ENCODE measurements at regions not wholly inside any gene's neighbourhood (a gene's known extent, or its start where the extent isn't known, plus 50 kb on each side); places are given as distances from the start of the nearest gene placed in this dataset.

DNA sequence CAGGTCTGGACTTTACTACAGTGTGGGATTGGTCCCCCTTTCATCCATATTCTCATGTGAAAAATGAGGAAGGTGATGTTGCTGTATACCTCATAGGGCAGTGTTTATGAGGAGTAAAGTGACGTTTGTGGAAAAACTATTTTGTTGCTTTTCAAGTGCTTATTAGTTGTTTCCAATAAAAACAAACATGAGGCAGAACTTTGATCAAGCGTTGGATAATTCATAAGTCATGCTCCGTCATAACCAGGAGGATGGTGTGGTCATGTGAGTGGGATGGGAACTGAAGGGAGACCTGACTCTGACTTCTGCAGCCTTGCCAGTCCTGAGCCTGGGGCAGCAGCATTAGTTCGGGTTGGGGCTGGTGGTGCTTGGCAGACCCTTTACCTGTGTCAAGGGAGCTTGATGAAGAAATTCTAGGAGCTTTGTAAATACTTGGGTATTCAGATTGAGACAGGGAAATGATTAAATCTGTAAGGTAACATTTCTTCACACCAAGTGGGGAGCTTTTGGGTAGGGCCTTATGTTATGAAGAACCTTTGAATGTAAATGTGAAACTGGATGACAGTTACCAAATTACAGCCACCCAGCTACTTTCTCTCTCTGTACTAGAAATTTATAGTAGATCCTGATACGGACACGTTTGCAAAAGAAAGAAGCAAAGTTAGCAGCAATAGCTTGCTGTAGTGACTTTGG lies 462.4 kb upstream of the RGS6 start:
- H3K9me2 ChIP-seq (ENCODE audit: insufficient read depth, low read length) = no peaks in the 10 kb centered on the region
- no peaks in the 10 kb centered on the region for H4K20me1 ChIP-seq (ENCODE audit: insufficient read depth)
- no peaks in the 10 kb centered on the region for H3K27me3 ChIP-seq (ENCODE audit: insufficient read depth, low read depth, low read length)
- no peak overlapping the region for H2AFZ ChIP-seq (ENCODE audit: low read depth, low read length)
- no peaks in the 10 kb centered on the region for H3K79me2 ChIP-seq (replicated peaks; ENCODE audit: insufficient read depth, low read length)
- TF ChIP-seq TAF1 (IDR thresholded peaks at IDR 0.05; ENCODE audit: low read depth) = no peak
- TF ChIP-seq, protein P1, sequence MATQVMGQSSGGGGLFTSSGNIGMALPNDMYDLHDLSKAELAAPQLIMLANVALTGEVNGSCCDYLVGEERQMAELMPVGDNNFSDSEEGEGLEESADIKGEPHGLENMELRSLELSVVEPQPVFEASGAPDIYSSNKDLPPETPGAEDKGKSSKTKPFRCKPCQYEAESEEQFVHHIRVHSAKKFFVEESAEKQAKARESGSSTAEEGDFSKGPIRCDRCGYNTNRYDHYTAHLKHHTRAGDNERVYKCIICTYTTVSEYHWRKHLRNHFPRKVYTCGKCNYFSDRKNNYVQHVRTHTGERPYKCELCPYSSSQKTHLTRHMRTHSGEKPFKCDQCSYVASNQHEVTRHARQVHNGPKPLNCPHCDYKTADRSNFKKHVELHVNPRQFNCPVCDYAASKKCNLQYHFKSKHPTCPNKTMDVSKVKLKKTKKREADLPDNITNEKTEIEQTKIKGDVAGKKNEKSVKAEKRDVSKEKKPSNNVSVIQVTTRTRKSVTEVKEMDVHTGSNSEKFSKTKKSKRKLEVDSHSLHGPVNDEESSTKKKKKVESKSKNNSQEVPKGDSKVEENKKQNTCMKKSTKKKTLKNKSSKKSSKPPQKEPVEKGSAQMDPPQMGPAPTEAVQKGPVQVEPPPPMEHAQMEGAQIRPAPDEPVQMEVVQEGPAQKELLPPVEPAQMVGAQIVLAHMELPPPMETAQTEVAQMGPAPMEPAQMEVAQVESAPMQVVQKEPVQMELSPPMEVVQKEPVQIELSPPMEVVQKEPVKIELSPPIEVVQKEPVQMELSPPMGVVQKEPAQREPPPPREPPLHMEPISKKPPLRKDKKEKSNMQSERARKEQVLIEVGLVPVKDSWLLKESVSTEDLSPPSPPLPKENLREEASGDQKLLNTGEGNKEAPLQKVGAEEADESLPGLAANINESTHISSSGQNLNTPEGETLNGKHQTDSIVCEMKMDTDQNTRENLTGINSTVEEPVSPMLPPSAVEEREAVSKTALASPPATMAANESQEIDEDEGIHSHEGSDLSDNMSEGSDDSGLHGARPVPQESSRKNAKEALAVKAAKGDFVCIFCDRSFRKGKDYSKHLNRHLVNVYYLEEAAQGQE (IDR thresholded peaks at IDR 0.05; ENCODE audit: borderline replicate concordance) = no peak
- no peak for TF ChIP-seq MXI1 (conservative IDR thresholded peaks at IDR 0.05; ENCODE audit: poor library complexity, severe bottlenecking)
- TF ChIP-seq SMC3 (conservative IDR thresholded peaks at IDR 0.05; ENCODE audit: poor library complexity) = no peak
- TF ChIP-seq, protein P2, sequence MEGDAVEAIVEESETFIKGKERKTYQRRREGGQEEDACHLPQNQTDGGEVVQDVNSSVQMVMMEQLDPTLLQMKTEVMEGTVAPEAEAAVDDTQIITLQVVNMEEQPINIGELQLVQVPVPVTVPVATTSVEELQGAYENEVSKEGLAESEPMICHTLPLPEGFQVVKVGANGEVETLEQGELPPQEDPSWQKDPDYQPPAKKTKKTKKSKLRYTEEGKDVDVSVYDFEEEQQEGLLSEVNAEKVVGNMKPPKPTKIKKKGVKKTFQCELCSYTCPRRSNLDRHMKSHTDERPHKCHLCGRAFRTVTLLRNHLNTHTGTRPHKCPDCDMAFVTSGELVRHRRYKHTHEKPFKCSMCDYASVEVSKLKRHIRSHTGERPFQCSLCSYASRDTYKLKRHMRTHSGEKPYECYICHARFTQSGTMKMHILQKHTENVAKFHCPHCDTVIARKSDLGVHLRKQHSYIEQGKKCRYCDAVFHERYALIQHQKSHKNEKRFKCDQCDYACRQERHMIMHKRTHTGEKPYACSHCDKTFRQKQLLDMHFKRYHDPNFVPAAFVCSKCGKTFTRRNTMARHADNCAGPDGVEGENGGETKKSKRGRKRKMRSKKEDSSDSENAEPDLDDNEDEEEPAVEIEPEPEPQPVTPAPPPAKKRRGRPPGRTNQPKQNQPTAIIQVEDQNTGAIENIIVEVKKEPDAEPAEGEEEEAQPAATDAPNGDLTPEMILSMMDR (IDR thresholded peaks at IDR 0.05; ENCODE audit: poor library complexity, severe bottlenecking) = no peak
- TF ChIP-seq RAD21 (conservative IDR thresholded peaks at IDR 0.05) = no peak
- no peak for TF ChIP-seq EZH2 (IDR thresholded peaks at IDR 0.05; ENCODE audit: borderline replicate concordance, insufficient read depth, low read length, poor library complexity, severe bottlenecking)
- no peak for TF ChIP-seq EP300 (conservative IDR thresholded peaks at IDR 0.05; ENCODE audit: poor library complexity, severe bottlenecking)
- TF ChIP-seq POLR2AphosphoS5 (IDR thresholded peaks at IDR 0.05) = no peak
- no peak overlapping the region for H3K4me3 ChIP-seq (ENCODE audit: low read length)
- no peak overlapping the region for H3K9ac ChIP-seq (ENCODE audit: low read length)
- no peaks in the 10 kb centered on the region for H3K9me3 ChIP-seq (ENCODE audit: low read length)
- no peak overlapping the region for H3K27ac ChIP-seq (ENCODE audit: low read length)
- no peaks in the 10 kb centered on the region for H3F3A ChIP-seq (ENCODE audit: insufficient read depth, low read length, poor library complexity, severe bottlenecking)
- H3K4me2 ChIP-seq (ENCODE audit: low read length) = no peak overlapping the region
- no peaks in the 10 kb centered on the region for H3K36me3 ChIP-seq (ENCODE audit: insufficient read depth, low read length)

DNA sequence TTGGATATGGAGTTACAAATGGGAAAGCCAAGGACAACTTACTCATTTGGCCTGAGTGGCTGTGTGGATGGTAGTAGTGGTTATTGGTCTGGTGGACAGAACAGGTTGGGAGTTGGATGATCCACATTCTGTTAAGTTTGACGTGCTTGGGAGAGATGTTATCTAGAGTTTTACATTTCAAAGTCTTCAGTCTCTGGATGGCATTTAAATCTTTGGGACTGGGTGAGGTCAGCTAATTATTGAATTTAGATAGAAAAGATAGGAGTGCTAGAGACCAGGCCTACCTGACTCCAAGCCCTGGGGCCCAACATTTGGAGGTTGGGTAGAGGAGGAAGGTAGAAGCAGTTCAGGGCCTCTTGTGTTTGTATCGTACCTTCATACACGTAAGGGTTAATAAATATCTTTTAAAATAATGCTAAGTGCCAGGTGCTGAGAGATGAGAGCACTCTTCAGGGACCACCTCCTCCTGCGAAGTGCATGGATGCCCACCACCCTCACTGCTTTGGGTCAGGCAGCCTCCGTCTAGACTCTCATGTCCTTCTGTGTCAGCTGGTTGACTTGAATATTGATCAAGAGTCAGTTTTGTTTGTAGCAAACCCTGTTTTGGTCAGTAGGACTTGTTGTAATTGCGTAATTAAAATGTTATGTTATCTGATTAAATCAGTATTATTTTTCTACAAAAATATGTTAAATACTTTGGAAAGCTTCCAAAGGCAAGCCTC lies 460.4 kb upstream of the RGS6 start:
- H3K9ac ChIP-seq (ENCODE audit: low read length) = no peak overlapping the region
- H3K27ac ChIP-seq (ENCODE audit: low read length) = no peak overlapping the region
- TF ChIP-seq MXI1 (conservative IDR thresholded peaks at IDR 0.05; ENCODE audit: poor library complexity, severe bottlenecking) (no peak), RAD21 (conservative IDR thresholded peaks at IDR 0.05) (no peak)
- H3K9me3 ChIP-seq (ENCODE audit: low read length) = no peaks in the 10 kb centered on the region
- no peak overlapping the region for H2AFZ ChIP-seq (ENCODE audit: low read depth, low read length)
- H3K79me2 ChIP-seq (replicated peaks; ENCODE audit: insufficient read depth, low read length) = no peaks in the 10 kb centered on the region
- H3K27me3 ChIP-seq (ENCODE audit: insufficient read depth, low read depth, low read length) = no peaks in the 10 kb centered on the region
- H3K9me2 ChIP-seq (ENCODE audit: insufficient read depth, low read length) = no peaks in the 10 kb centered on the region
- H3F3A ChIP-seq (ENCODE audit: insufficient read depth, low read length, poor library complexity, severe bottlenecking) = no peaks in the 10 kb centered on the region
- H4K20me1 ChIP-seq (ENCODE audit: insufficient read depth) = no peaks in the 10 kb centered on the region
- no peak overlapping the region for H3K4me2 ChIP-seq (ENCODE audit: low read length)
- no peak overlapping the region for H3K4me3 ChIP-seq (ENCODE audit: low read length)
- H3K36me3 ChIP-seq (ENCODE audit: insufficient read depth, low read length) = no peaks in the 10 kb centered on the region
